Astrocyte (in vitro differentiated cells and primary cell): ENCODE measurements at regions not wholly inside any gene's neighbourhood (a gene's known extent, or its start where the extent isn't known, plus 50 kb on each side); places are given as distances from the start of the nearest gene placed in this dataset.
"Not testable (repeated sequence)": the region's sequence is repeated elsewhere in the genome, so short reads cannot be mapped to it uniquely, and the experiment has no call there.

Source experiments
- CTCF ChIP-seq: IDR thresholded peaks from 2 replicates; pipeline ENCODE4 v1.5.1; 2011; ENCODE audit warnings: low read depth, mild to moderate bottlenecking, inconsistent platforms, low read length, moderate library complexity; ENCODE audit not compliant: insufficient read depth
- EZH2 ChIP-seq: IDR thresholded peaks from 2 replicates; pipeline ENCODE4 v1.6.1; 2012; ENCODE audit warnings: mild to moderate bottlenecking, low read length, inconsistent platforms; ENCODE audit not compliant: insufficient read depth

DNA sequence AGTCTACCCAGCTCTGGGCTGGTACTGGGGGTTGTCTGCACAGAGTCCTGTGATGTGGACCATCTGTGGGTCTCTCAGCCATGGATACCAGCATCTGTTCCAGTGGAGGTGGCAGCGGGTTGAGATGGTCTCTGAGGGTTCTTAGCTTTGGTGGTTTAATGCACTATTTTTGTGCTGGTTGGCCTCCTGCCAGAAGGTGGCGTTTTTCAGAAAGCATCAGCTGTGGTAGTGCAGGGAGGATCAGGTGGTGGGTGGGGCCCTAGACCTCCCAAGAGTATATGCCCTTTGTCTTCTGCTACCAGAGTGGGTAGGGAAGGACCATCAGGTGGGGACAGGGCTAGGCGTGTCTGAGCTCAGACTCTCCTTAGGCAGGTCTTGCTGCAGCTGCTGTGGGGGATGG lies 103.7 kb downstream of the GALR1 start:
- not testable (repeated sequence) for TF ChIP-seq CTCF, EZH2
